Hepatocyte (in vitro differentiated cells): ENCODE measurements at regions not wholly inside any gene's neighbourhood (a gene's known extent, or its start where the extent isn't known, plus 50 kb on each side); places are given as distances from the start of the nearest gene placed in this dataset.

Source experiments
- DNase-seq: peaks from one replicate; pipeline ENCODE4 v3.0.0-alpha.2; 2016; ENCODE audit warnings: low spot score
- H2AFZ ChIP-seq: fragments of 200-600 bp; sonication (generic); 2 replicates; pipeline ENCODE4 v1.6.0; 2016; ENCODE audit warnings: antibody characterized with exemption, mild to moderate bottlenecking
- H3K27ac ChIP-seq: fragments of 200-600 bp; sonication (generic); 2 replicates; pipeline ENCODE4 v1.5.1; 2016; ENCODE audit warnings: mild to moderate bottlenecking
- H3K27me3 ChIP-seq: fragments of 200-600 bp; sonication (generic); 2 replicates; pipeline ENCODE4 v1.6.1; 2016
- H3K36me3 ChIP-seq: fragments of 200-600 bp; sonication (generic); replicated peaks from 2 replicates; pipeline ENCODE4 v1.5.1; 2016; ENCODE audit warnings: low read depth; ENCODE audit not compliant: insufficient read depth
- H3K4me1 ChIP-seq: fragments of 200-600 bp; sonication (generic); 2 replicates; pipeline ENCODE4 v1.5.1; 2016; ENCODE audit warnings: mild to moderate bottlenecking, moderate library complexity; ENCODE audit not compliant: insufficient read depth
- H3K4me2 ChIP-seq: fragments of 200-600 bp; sonication (generic); 2 replicates; pipeline ENCODE4 v1.6.0; 2016
- H3K4me3 ChIP-seq: fragments of 200-600 bp; sonication (generic); 2 replicates; pipeline ENCODE4 v1.5.1; 2016; ENCODE audit warnings: mild to moderate bottlenecking
- H3K79me2 ChIP-seq: fragments of 200-600 bp; sonication (generic); 2 replicates; pipeline ENCODE4 v1.6.0; 2017; ENCODE audit warnings: mild to moderate bottlenecking
- H3K9me2 ChIP-seq: fragments of 200-600 bp; sonication (generic); replicated peaks from 2 replicates; pipeline ENCODE4 v1.6.0; 2017; ENCODE audit warnings: mild to moderate bottlenecking; ENCODE audit not compliant: insufficient read depth
- H3K9me3 ChIP-seq: fragments of 200-600 bp; sonication (generic); 2 replicates; pipeline ENCODE4 v1.5.1; 2016; ENCODE audit warnings: low read depth, mild to moderate bottlenecking
- H4K20me1 ChIP-seq: fragments of 200-600 bp; sonication (generic); 2 replicates; pipeline ENCODE4 v1.6.0; 2016; ENCODE audit warnings: mild to moderate bottlenecking; ENCODE audit not compliant: insufficient read depth, poor library complexity, severe bottlenecking
- CTCF ChIP-seq: fragments of 200-600 bp; sonication (generic); IDR thresholded peaks from 2 replicates; pipeline ENCODE4 v1.5.1; 2016; ENCODE audit warnings: antibody characterized with exemption, mild to moderate bottlenecking; ENCODE audit not compliant: poor library complexity
- EZH2 ChIP-seq: fragments of 200-600 bp; sonication (generic); IDR thresholded peaks from 2 replicates; pipeline ENCODE4 v1.6.1; 2016; ENCODE audit warnings: antibody characterized with exemption, mild to moderate bottlenecking, borderline replicate concordance
- EZH2phosphoT487 ChIP-seq: fragments of 200-600 bp; sonication (generic); IDR thresholded peaks from one replicate; pipeline ENCODE4 v1.6.1; 2018; ENCODE audit warnings: antibody characterized with exemption, mild to moderate bottlenecking, low read depth, moderate library complexity; ENCODE audit not compliant: unreplicated experiment, severe bottlenecking
- WGBS: methylation state at CpG from one replicate; pipeline ENCODE4 v1.1.6; 2016; ENCODE audit warnings: low lambda C conversion rate; ENCODE audit errors: missing lambda C conversion rate; 5-methylcytosine and 5-hydroxymethylcytosine counted together

- no peaks in the 10 kb centered on the region for H3K79me2 ChIP-seq
- no peaks in the 10 kb centered on the region for H3K9me2 ChIP-seq
- no peak overlapping the region for H2AFZ ChIP-seq
- H3K27me3 ChIP-seq = no peaks in the 10 kb centered on the region
- H3K4me1 ChIP-seq = no peaks in the 10 kb centered on the region
- no peak overlapping the region for H3K27ac ChIP-seq
- H3K4me3 ChIP-seq = no peak overlapping the region
- no peaks in the 10 kb centered on the region for H3K9me3 ChIP-seq
- DNase-seq = no peak
- TF ChIP-seq CTCF (no peak), EZH2 (no peak), EZH2phosphoT487 (no peak)
- H3K4me2 ChIP-seq = no peak overlapping the region
- H3K36me3 ChIP-seq = no peaks in the 10 kb centered on the region
- no peaks in the 10 kb centered on the region for H4K20me1 ChIP-seq
- 86% methylated on average over 3 of the region's 3 CpGs for WGBS
These were observed 179.2 kb downstream of the NHLRC3 start for GRCh38 chr13:39217471-39217870.

GRCh38 chr13:39224671-39225240 is 186.5 kb downstream of the NHLRC3 start:
- no peaks in the 10 kb centered on the region for H3K4me1 ChIP-seq

GRCh38 chr13:39225860-39226259 is 187.6 kb downstream of the NHLRC3 start:
- H3K4me3 ChIP-seq = no peak overlapping the region
- H2AFZ ChIP-seq = no peak overlapping the region
- H3K4me2 ChIP-seq = no peak overlapping the region
- no peaks in the 10 kb centered on the region for H3K4me1 ChIP-seq
- no peak for DNase-seq
- H3K27ac ChIP-seq = no peak overlapping the region
- TF ChIP-seq EZH2phosphoT487 = no peak
- TF ChIP-seq EZH2 = no peak
- no peak for TF ChIP-seq CTCF
- no peaks in the 10 kb centered on the region for H3K9me2 ChIP-seq
- H3K36me3 ChIP-seq = no peaks in the 10 kb centered on the region
- WGBS = 89% methylated on average over 4 of the region's 4 CpGs
- H4K20me1 ChIP-seq = no peaks in the 10 kb centered on the region
- H3K79me2 ChIP-seq = no peaks in the 10 kb centered on the region
- no peaks in the 10 kb centered on the region for H3K27me3 ChIP-seq
- no peaks in the 10 kb centered on the region for H3K9me3 ChIP-seq

More at GRCh38 chr13:39224671-39225240, 186.5 kb downstream of the NHLRC3 start:
- no peak for DNase-seq
- no peaks in the 10 kb centered on the region for H3K9me2 ChIP-seq
- no peak overlapping the region for H2AFZ ChIP-seq
- no peak for TF ChIP-seq EZH2
- TF ChIP-seq EZH2phosphoT487 = no peak
- no peak for TF ChIP-seq CTCF
- H3K4me3 ChIP-seq = no peak overlapping the region
- H4K20me1 ChIP-seq = no peaks in the 10 kb centered on the region
- H3K79me2 ChIP-seq = no peaks in the 10 kb centered on the region
- no peak overlapping the region for H3K4me2 ChIP-seq
- no peaks in the 10 kb centered on the region for H3K36me3 ChIP-seq
- no peak overlapping the region for H3K27ac ChIP-seq
- H3K27me3 ChIP-seq = no peaks in the 10 kb centered on the region
- H3K9me3 ChIP-seq = no peaks in the 10 kb centered on the region
- WGBS = 69% methylated on average over 5 of the region's 5 CpGs
